IMR-90 (cell line): ENCODE measurements at regions not wholly inside any gene's neighbourhood (a gene's known extent, or its start where the extent isn't known, plus 50 kb on each side); places are given as distances from the start of the nearest gene placed in this dataset.

ENCODE experiments used
- CEBPB ChIP-seq: IDR thresholded peaks from 2 replicates; pipeline ENCODE4 v1.6.1; 2012; ENCODE audit warnings: low read depth, low read length, improper control_type of control experiment
- CTCF ChIP-seq: conservative IDR thresholded peaks from 2 replicates; pipeline ENCODE4 v1.5.1; 2012; ENCODE audit warnings: mild to moderate bottlenecking, low read depth, low read length, improper control_type of control experiment
- MXI1 ChIP-seq: IDR thresholded peaks from 2 replicates; pipeline ENCODE4 v1.6.1; 2012; ENCODE audit warnings: low read depth, mild to moderate bottlenecking, low read length, moderate library complexity, borderline replicate concordance
- RCOR1 ChIP-seq: IDR thresholded peaks from 2 replicates; pipeline ENCODE4 v1.6.1; 2012; ENCODE audit warnings: mild to moderate bottlenecking, low read length, improper control_type of control experiment; ENCODE audit not compliant: insufficient replicate concordance
- RFX5 ChIP-seq: IDR thresholded peaks from 2 replicates; pipeline ENCODE4 v1.8.0; 2012; ENCODE audit warnings: low read depth, mild to moderate bottlenecking, low read length, moderate library complexity

GRCh38 chr3:177420651-177421480, 223.6 kb upstream of the TBL1XR1 start (continued):
- no peak for TF ChIP-seq CEBPB
- TF ChIP-seq CTCF = no peak
- TF ChIP-seq RFX5 = no peak
- TF ChIP-seq RCOR1 = no peak
- TF ChIP-seq MXI1 = no peak
